ENCODE measurements at regions not wholly inside any gene's neighbourhood (a gene's known extent, or its start where the extent isn't known, plus 50 kb on each side); places are given as distances from the start of the nearest gene placed in this dataset.

GRCh38 chr18:77359561-77360314, 110.1 kb downstream of the GALR1 start:
- FAIRE-seq (no peak), DNase-seq (ENCODE audit: insufficient read length) (no peak)

GRCh38 chr18:77360315-77361190, 110.9 kb downstream of the GALR1 start:
- DNase-seq (ENCODE audit: insufficient read length) = no peak

More at GRCh38 chr18:77359561-77360314, 110.1 kb downstream of the GALR1 start:
- TF ChIP-seq POLR2A (IDR thresholded peaks at IDR 0.05; ENCODE audit: low read depth, low read length) = no peak
- TF ChIP-seq POLR2AphosphoS5 (IDR thresholded peaks at IDR 0.05; ENCODE audit: low read depth, low read length) = no peak
- no peak for TF ChIP-seq TAF1 (IDR thresholded peaks at IDR 0.05; ENCODE audit: borderline replicate concordance, low read depth, low read length)

GRCh38 chr18:77361382-77361781, 111.7 kb downstream of the GALR1 start:
- FAIRE-seq = no peak
- no peak for TF ChIP-seq POLR2A (IDR thresholded peaks at IDR 0.05; ENCODE audit: low read depth, low read length)
- no peak for TF ChIP-seq TAF1 (IDR thresholded peaks at IDR 0.05; ENCODE audit: borderline replicate concordance, low read depth, low read length)
- no peak for TF ChIP-seq POLR2AphosphoS5 (IDR thresholded peaks at IDR 0.05; ENCODE audit: low read depth, low read length)
- DNase-seq (ENCODE audit: insufficient read length) = no peak

More at GRCh38 chr18:77360315-77361190, 110.9 kb downstream of the GALR1 start:
- FAIRE-seq = no peak
- TF ChIP-seq TAF1 (IDR thresholded peaks at IDR 0.05; ENCODE audit: borderline replicate concordance, low read depth, low read length) = no peak
- TF ChIP-seq POLR2A (IDR thresholded peaks at IDR 0.05; ENCODE audit: low read depth, low read length) = no peak
- TF ChIP-seq POLR2AphosphoS5 (IDR thresholded peaks at IDR 0.05; ENCODE audit: low read depth, low read length) = no peak

- FAIRE-seq (no peak), DNase-seq (ENCODE audit: insufficient read length) (no peak)
- no peak for TF ChIP-seq POLR2AphosphoS5 (IDR thresholded peaks at IDR 0.05; ENCODE audit: low read depth, low read length)
- TF ChIP-seq TAF1 (IDR thresholded peaks at IDR 0.05; ENCODE audit: borderline replicate concordance, low read depth, low read length) = no peak
- no peak for TF ChIP-seq POLR2A (IDR thresholded peaks at IDR 0.05; ENCODE audit: low read depth, low read length)
Observed at GRCh38 chr18:77365667-77366066, 116.0 kb downstream of the GALR1 start.

GRCh38 chr18:77366067-77366719, 116.5 kb downstream of the GALR1 start:
- TF ChIP-seq TAF1 (IDR thresholded peaks at IDR 0.05; ENCODE audit: borderline replicate concordance, low read depth, low read length) (no peak), POLR2AphosphoS5 (IDR thresholded peaks at IDR 0.05; ENCODE audit: low read depth, low read length) (no peak), POLR2A (IDR thresholded peaks at IDR 0.05; ENCODE audit: low read depth, low read length) (no peak)
- FAIRE-seq = no peak
- no peak for DNase-seq (ENCODE audit: insufficient read length)

- TF ChIP-seq TAF1 (IDR thresholded peaks at IDR 0.05; ENCODE audit: borderline replicate concordance, low read depth, low read length) = no peak
- DNase-seq (ENCODE audit: insufficient read length) = no peak
- FAIRE-seq = no peak
Observed at GRCh38 chr18:77366720-77367641, 117.3 kb downstream of the GALR1 start.

GRCh38 chr18:77369644-77370043, 120.0 kb downstream of the GALR1 start:
- DNase-seq (ENCODE audit: insufficient read length) (no peak), FAIRE-seq (no peak)

GRCh38 chr18:77373730-77374445, 124.2 kb downstream of the GALR1 start:
- TF ChIP-seq POLR2AphosphoS5 (IDR thresholded peaks at IDR 0.05; ENCODE audit: low read depth, low read length) (no peak), POLR2A (IDR thresholded peaks at IDR 0.05; ENCODE audit: low read depth, low read length) (no peak), TAF1 (IDR thresholded peaks at IDR 0.05; ENCODE audit: borderline replicate concordance, low read depth, low read length) (no peak)
- FAIRE-seq = no peak
- DNase-seq (ENCODE audit: insufficient read length) = no peak

More at GRCh38 chr18:77369644-77370043, 120.0 kb downstream of the GALR1 start:
- TF ChIP-seq POLR2A (IDR thresholded peaks at IDR 0.05; ENCODE audit: low read depth, low read length) = no peak
- no peak for TF ChIP-seq TAF1 (IDR thresholded peaks at IDR 0.05; ENCODE audit: borderline replicate concordance, low read depth, low read length)
- TF ChIP-seq POLR2AphosphoS5 (IDR thresholded peaks at IDR 0.05; ENCODE audit: low read depth, low read length) = no peak

- FAIRE-seq (no peak), DNase-seq (ENCODE audit: insufficient read length) (no peak)
- TF ChIP-seq POLR2A (IDR thresholded peaks at IDR 0.05; ENCODE audit: low read depth, low read length) = no peak
- no peak for TF ChIP-seq TAF1 (IDR thresholded peaks at IDR 0.05; ENCODE audit: borderline replicate concordance, low read depth, low read length)
- no peak for TF ChIP-seq POLR2AphosphoS5 (IDR thresholded peaks at IDR 0.05; ENCODE audit: low read depth, low read length)
Observed at GRCh38 chr18:77374446-77374805, 124.8 kb downstream of the GALR1 start.

Measured in GM12892 (cell line).